Activated T-cell treated with anti-CD3 and anti-CD28 coated beads for 4 hours (primary cell): ENCODE measurements at regions not wholly inside any gene's neighbourhood (a gene's known extent, or its start where the extent isn't known, plus 50 kb on each side); places are given as distances from the start of the nearest gene placed in this dataset.
"Not testable (repeated sequence)": the region's sequence is repeated elsewhere in the genome, so short reads cannot be mapped to it uniquely, and the experiment has no call there.

Experiments used
- DNase-seq: peaks from one replicate; pipeline ENCODE4 v3.0.0-alpha.2; 2020

DNA sequence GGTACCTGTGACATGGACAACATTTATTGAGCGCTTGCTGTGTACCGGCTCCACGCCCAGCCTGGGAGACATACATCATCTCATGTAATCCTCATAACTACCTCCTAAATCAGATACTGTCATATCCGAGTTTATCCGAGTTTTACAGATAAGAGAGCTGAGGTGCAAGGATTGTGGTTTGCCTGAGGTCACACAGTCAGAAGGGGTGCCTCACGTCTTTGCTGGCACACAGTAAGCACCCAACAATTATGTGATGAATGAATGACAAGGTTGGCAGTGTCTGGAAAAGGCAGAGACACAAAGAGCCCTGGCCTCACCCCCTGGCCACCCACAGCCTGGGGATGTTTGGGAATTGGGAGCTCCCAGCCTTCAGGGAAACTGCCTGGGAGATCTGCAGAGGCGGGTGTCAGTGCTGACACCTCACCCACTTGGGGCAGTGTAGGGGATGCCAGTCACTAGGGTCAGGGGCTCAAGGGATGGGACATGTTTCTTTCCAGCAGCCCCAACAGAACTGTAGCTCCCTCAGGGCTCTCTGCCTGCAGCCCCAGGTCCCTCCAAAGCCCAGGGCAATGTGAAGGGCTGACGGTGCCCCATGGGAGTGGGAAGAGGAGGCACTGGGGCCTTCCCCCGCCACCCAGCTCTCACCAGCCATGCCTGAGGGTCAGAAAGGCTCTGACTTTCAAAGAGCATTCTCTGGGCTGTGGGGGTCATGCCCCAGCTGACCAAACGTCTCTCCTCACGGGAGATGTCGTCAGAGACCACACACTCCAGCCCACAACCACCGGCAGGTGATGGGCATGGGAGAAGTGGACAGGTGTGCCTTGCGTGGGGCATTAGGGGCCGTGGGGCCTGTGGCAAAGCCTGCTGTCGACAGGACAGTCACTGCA, 157.5 kb downstream of the ZFP36L2 start:
- DNase-seq, result no peak

GRCh38 chr2:43068041-43068533, 158.3 kb downstream of the ZFP36L2 start:
- no peak for DNase-seq

DNA sequence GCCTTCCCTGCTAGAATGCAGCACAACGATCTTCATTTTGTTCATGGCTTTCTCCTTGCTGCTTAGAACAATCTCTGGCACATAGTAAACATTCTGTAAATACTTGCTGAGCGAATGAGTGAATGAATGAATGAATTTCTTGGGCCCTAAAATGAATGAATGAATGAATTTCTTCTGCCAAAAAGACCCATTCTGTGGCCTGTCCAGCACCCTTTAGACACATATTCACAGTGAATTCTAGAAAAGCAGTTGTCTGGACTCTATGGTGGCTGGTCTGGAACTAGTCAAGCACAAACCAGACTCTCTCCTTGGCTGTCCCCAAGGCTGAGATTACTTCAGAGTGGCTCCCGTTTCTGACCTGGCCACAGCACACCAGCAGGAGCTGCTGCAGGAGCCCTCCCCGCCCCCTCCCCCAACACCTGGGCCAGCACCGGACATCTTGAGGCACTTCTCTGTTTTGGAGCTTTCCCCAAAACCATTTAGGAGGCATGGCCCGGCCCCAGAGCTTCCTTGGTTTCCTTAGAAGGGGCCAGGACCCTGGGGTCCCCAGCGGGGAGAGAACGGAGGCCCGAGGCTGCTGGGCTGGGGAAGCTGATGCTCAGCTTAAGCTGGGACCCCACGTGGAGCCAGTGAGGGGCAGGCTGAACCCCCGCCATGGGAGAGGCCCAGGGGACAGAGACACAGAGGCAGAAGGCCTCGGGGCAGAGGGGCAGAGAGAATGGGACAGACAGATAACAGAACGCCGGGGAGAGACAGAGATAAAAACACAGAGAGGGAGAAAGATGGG, 159.0 kb downstream of the ZFP36L2 start:
- no peak for DNase-seq

- not testable (repeated sequence) for DNase-seq
Observed at GRCh38 chr2:43066541-43067253, 159.7 kb downstream of the ZFP36L2 start.

- no peak for DNase-seq
Observed at GRCh38 chr2:43065871-43066270, 160.5 kb downstream of the ZFP36L2 start.

DNA sequence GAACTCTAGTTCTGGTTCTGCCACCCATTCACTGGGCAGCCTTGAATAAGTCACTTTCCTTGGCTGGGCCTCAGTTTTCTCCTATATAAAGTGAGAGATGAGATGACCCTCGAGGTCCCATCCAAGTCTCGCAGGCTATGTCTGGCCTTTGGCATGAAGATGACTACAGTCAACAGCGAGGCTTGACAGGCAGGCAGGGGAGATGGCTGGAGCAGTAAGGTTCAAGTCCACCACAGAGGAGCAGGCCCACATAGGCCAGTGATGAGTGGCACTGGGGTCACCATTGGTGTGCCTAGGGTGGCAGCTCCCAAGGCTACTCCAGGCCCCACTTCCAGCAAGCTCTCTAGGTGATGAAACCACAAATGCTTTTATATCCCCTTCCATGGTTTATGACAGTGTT, 161.4 kb downstream of the ZFP36L2 start:
- no peak for DNase-seq

DNA sequence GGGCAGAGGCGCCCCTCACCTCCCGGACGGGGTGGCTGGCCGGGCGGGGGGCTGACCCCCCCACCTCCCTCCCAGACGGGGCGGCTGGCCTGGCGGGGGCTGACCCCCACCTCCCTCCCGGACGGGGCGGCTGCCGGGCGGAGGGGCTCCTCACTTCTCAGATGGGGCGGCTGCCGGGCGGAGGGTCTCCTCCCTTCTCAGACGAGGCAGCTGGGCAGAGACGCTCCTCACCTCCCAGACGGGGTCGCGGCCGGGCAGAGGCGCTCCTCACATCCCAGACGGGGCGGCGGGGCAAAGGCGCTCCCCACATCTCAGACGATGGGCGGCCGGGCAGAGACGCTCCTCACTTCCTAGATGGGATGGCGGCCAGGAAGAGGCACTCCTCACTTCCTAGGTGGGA, 163.3 kb downstream of the ZFP36L2 start:
- DNase-seq, result not testable (repeated sequence)

DNA sequence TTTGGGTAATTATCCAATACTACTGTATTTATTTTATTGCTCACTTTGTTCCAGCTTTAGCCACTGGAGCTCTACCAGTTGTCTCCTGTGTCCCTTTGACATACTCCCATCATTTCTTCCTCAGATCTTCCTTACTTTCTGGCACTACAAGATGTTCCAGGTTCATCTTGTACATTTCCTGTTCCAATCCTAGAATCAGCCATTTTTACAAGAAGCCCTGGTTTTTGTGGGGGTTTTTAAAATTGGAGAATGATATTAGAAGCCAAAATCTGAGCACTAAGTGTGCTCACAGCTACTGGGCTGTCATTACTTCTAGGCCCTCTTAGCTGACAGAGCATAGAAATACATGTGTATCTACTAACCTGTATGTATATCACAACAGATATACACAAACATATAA, 164.3 kb downstream of the ZFP36L2 start:
- no peak for DNase-seq

DNA sequence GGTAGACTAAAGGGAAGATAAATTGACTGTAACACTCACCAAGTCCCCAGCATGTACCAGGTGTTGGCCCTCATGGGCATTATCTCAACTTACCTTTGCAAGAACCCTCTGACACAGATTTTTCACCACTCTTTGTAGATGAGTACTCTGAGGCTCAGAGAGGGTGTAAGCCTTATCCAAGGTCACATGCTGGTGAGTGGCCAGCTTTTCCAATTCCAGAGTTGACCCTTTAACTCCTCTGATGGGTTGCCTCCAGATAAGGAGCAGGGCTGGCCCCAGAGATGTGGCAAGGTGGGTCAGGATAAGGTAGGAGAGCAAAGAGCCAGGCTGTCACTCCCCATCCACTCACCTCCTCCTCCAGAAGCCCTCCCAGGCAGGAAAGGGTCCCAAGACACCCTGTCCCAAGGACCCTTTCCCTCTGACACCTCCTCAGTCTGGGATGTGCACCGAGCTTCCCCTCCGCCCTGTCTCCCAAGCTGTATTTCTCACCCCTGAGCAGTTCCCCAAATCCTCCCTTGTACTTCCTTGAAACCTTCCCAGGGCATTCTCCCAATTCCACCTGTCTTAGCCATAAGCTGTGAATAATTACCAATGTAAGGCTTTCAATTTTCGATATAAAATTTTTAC, 165.9 kb downstream of the ZFP36L2 start:
- DNase-seq, result no peak

- peak; percentile 16 for DNase-seq
Observed at GRCh38 chr2:43059183-43059897, 167.1 kb downstream of the ZFP36L2 start.

DNA sequence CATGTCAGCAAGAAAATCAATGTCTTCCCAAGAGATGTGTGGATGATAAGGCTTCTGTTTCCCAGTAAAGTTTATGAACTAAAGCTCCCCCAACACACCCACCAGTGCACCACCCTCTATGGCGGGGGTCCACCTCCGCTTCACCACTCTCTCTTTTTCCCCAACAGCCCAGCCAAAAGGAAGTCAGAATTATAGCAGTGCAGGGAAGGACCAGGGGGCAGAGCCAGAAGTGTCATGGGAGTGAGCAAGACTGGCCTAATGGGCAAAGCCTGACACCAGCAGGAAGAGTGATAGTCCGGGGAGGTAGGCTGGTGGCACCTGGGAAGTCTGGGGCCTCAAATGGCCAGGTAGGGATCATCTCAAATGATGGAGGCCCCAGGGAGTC, 167.7 kb downstream of the ZFP36L2 start:
- DNase-seq, result no peak

DNA sequence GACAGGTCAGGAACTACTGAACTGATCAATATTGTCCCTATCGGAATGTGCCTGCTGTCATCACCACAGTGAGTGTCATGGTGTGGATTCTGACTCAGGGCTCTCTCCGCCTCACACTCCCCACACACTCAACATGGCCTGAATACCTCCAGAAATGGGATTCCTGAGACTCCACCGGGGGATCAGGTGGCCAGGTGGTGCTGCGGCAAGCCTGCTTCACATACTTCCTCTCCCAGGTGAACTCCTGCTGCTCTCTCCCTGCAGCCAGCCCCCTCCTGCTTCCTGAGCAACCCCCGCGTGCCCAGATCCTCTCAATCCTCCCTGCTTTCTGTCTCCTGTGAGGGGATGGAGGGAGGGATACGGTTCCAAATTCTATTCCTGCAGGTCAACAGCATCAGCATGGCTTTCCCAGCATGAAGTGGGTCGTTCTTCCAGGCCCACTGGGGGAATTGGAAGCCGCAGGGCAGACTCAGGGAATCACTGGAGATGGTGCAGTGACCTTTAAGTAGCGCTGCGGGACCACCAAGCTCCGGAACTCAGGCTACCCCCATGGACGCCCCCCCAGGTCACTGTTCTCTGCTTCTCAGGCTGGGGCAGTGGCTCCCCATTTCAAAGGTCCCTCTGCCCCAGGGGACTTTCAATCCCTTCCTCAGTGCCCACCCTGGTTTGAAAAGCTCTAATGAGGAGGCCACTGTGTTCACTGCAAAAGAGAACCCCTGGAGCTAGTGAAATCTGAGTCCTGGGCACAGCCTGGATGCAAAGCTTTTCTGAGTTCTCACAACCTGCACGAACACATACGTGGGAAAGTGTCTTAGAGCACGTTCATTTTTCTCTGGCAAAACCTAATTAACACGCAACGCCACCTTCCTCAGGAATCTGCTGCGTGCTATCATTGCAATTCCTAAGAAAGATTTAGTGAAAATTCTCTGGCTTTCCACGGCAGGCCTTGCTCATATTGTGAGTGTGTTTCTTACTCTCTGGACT, 168.4 kb downstream of the ZFP36L2 start:
- no peak for DNase-seq

GRCh38 chr2:43057026-43057741, 169.2 kb downstream of the ZFP36L2 start:
- DNase-seq, result no peak

DNA sequence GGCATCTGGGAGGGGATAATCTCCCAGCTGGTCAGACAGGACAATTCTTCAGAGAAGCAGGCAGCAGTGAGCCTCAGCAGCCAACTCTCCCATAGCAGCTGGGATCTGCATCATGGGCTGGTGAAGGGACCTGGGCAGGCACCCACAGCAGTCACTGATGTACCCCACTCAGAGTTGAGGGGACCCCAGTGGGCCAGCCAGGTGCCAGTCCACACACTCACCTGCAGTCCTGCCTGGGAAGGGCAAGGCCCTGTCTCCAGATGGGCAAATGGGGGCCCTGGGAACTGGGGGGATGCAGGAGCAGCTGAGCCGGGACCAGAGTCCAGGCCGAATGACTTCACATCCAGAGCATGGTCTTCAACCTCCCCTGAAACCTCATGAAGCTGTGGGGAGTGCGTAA, 170.4 kb downstream of the ZFP36L2 start:
- no peak for DNase-seq

DNA sequence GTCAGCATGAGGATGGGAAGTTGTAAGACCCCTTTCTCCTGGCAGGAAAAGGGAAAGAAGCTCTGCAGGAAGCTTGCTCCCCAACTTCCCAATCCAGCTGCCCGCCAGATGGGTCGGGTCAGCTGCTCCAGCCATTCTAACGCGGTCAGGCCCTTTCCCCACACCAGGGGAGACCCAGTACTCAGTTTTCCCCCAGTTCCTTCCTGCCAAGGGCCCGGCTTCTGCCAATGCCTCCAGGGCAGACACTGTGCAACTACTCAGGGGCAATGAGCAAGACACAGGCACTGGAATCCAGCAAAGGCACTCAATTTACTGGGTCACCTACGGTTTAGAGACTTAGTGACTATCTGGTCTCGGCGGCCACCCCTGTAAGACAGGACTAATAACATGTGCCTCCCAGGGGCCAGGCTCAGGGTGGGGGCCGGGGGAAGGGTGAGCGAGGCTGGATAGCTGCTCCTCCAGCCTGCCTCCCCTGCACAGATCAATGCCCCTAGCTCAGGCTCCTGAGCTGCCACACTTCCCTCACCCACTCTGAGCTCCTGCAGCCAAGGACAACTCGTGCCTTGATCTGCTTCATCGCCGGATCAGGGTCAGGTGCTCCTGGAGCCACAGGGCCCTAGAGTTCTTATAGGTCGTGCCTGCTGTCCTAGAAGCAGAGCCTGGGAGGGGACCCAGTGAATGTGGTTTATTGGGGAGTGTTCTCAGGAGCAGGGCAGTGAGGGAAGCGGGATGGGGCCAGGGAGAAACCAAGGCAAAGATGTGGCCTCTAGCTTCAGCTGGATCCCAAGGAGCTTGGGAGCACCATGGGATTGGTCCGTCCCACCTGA, 171.1 kb downstream of the ZFP36L2 start:
- DNase-seq, result no peak

DNA sequence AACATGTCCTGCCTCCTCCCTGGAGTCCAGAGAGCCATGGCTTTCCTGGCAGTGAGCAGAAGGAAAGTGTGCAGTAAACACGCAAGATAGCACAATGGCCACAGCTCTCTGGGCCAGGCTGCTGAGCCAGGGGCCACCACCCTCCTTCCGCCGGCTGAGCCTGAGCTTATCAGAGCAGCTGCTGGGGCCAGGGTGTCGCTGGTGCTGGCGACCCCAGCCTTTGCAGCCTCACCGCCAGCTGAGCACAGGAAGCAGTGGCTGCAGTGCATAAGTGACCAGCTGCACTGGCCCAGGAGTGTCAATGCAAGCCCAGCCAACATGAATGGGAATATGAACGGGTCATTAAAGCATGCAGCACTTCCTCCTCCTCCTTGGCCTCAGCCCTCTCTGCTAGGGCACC, 172.0 kb downstream of the ZFP36L2 start:
- DNase-seq, result no peak

GRCh38 chr2:43052944-43053306, 173.5 kb downstream of the ZFP36L2 start:
- no peak for DNase-seq

GRCh38 chr2:43052204-43052943, 174.0 kb downstream of the ZFP36L2 start:
- DNase-seq, result no peak

GRCh38 chr2:43051338-43051737, 175.1 kb downstream of the ZFP36L2 start:
- peak; percentile 4 for DNase-seq
